Ishikawa (cell line): ENCODE measurements at regions not wholly inside any gene's neighbourhood (a gene's known extent, or its start where the extent isn't known, plus 50 kb on each side); places are given as distances from the start of the nearest gene placed in this dataset.

Experiments used
- EGR1 ChIP-seq: IDR thresholded peaks from 2 replicates; pipeline ENCODE4 v1.6.1; 2012
- EP300 ChIP-seq: IDR thresholded peaks from 2 replicates; pipeline ENCODE4 v1.6.1; 2012; ENCODE audit warnings: borderline replicate concordance
- FOXM1 ChIP-seq: IDR thresholded peaks from 2 replicates; pipeline ENCODE4 v1.6.1; 2012; ENCODE audit warnings: low read depth, borderline replicate concordance
- MAX ChIP-seq: IDR thresholded peaks from 2 replicates; pipeline ENCODE4 v1.6.1; 2012
- RAD21 ChIP-seq: IDR thresholded peaks from 2 replicates; pipeline ENCODE4 v1.6.1; 2012; ENCODE audit warnings: low read depth
- TEAD4 ChIP-seq: IDR thresholded peaks from 2 replicates; pipeline ENCODE4 v1.6.1; 2012

GRCh38 chr5:72605632-72606031 is 98.4 kb upstream of the ZNF366 start:
- no peak for TF ChIP-seq EP300
- no peak for TF ChIP-seq RAD21
- no peak for TF ChIP-seq MAX
- no peak for TF ChIP-seq EGR1
- no peak for TF ChIP-seq FOXM1
- no peak for TF ChIP-seq TEAD4
